ENCODE measurements at regions not wholly inside any gene's neighbourhood (a gene's known extent, or its start where the extent isn't known, plus 50 kb on each side); places are given as distances from the start of the nearest gene placed in this dataset.

DNA sequence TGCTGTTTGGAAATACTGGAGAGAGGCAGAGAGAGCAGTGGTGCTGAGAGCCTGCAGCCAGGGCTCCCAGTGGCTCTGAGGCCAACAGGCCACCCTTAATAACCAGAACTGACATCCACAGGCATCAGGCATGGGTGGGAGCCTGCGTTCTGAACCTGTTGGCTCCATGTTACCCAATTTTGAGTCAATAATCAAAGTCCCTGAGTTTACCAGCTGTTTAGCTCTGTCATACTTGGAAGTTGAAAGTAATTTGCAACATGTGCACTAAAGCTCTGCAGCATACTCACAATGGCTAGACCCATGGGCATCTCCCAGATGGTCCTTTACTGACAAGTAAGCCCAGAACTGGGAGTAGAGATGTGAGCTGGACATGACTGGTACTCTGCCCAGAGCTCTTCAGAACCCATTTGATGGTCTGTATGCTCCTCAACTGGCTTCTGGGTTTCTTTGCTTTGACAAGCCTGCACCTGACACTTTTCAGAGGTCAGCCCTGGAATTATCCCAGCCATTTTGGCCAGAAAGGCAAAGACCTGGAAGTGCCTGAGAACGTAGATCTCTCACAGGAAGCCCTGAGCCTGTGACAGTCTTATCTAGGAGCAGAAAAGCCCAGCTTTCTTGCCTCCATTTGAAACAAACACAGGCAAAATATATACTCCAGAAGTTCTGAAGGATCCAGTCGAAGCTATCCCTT is 122.4 kb upstream of the CITED2 start:
- DNase-seq: no peak
- Histone ChIP-seq H3K9ac (ENCODE audit: extremely low read depth, low read length, poor library complexity, severe bottlenecking) (no peak overlapping the region), H3K27ac (ENCODE audit: low read depth, low read length) (no peak overlapping the region), H3K27me3 (ENCODE audit: control insufficient read depth, insufficient read depth, low read length, poor library complexity, severe bottlenecking) (no peaks in the 10 kb centered on the region), H3K9me3 (ENCODE audit: control insufficient read depth, low read length) (no peaks in the 10 kb centered on the region), H3K4me1 (ENCODE audit: control insufficient read depth, insufficient read depth, low read length) (no peaks in the 10 kb centered on the region), H3K36me3 (ENCODE audit: control insufficient read depth, insufficient read depth, low read length) (no peaks in the 10 kb centered on the region), H3K4me3 (ENCODE audit: low read length) (no peak overlapping the region)
- Mint-ChIP-seq H3K27ac (no peak overlapping the region), H3K27me3 (ENCODE audit: insufficient read depth) (peaks cover 11% of the 10 kb centered on the region), H3K4me1 (peaks cover 13% of the 10 kb centered on the region), H3K4me3 (no peak overlapping the region), H3K9me3 (peaks cover 12% of the 10 kb centered on the region), H3K36me3 (ENCODE audit: low read depth) (peaks cover 4% of the 10 kb centered on the region)
- TF ChIP-seq CTCF (conservative IDR thresholded peaks at IDR 0.05): no peak
- WGBS, 2 experiments (ENCODE audit: insufficient coverage in 1 of 2, insufficient read length in 1 of 2): 94 to 100% methylated on average over 3 of the region's 3 CpGs

- Histone ChIP-seq H3K4me3 (ENCODE audit: low read length) (no peak overlapping the region), H3K4me1 (ENCODE audit: control insufficient read depth, insufficient read depth, low read length) (no peaks in the 10 kb centered on the region), H3K9me3 (ENCODE audit: control insufficient read depth, low read length) (no peaks in the 10 kb centered on the region), H3K36me3 (ENCODE audit: control insufficient read depth, insufficient read depth, low read length) (no peaks in the 10 kb centered on the region), H3K9ac (ENCODE audit: extremely low read depth, low read length, poor library complexity, severe bottlenecking) (no peak overlapping the region), H3K27me3 (ENCODE audit: control insufficient read depth, insufficient read depth, low read length, poor library complexity, severe bottlenecking) (no peaks in the 10 kb centered on the region), H3K27ac (ENCODE audit: low read depth, low read length) (no peak overlapping the region)
- H3K9me3 Mint-ChIP-seq: peaks cover 3% of the 10 kb centered on the region
- H3K4me3 Mint-ChIP-seq: no peak overlapping the region
- peaks cover 11% of the 10 kb centered on the region for H3K27me3 Mint-ChIP-seq (ENCODE audit: insufficient read depth)
- DNase-seq: no peak
- no peak overlapping the region for H3K27ac Mint-ChIP-seq
- H3K4me1 Mint-ChIP-seq: peaks cover 10% of the 10 kb centered on the region
- WGBS, 2 experiments (ENCODE audit: insufficient coverage in 1 of 2, insufficient read length in 1 of 2): 95 to 97% methylated on average over 7 to 9 of the region's 9 CpGs
- no peaks in the 10 kb centered on the region for H3K36me3 Mint-ChIP-seq (ENCODE audit: low read depth)
- no peak for TF ChIP-seq CTCF (conservative IDR thresholded peaks at IDR 0.05)
Observed at GRCh38 chr6:139494376-139494990, 120.0 kb upstream of the CITED2 start.

GRCh38 chr6:139490482-139490881 is 116.0 kb upstream of the CITED2 start:
- Histone ChIP-seq H3K4me3 (ENCODE audit: low read length) (no peak overlapping the region), H3K9me3 (ENCODE audit: control insufficient read depth, low read length) (no peaks in the 10 kb centered on the region), H3K4me1 (ENCODE audit: control insufficient read depth, insufficient read depth, low read length) (no peaks in the 10 kb centered on the region), H3K27ac (ENCODE audit: low read depth, low read length) (no peak overlapping the region), H3K27me3 (ENCODE audit: control insufficient read depth, insufficient read depth, low read length, poor library complexity, severe bottlenecking) (no peaks in the 10 kb centered on the region), H3K36me3 (ENCODE audit: control insufficient read depth, insufficient read depth, low read length) (no peaks in the 10 kb centered on the region), H3K9ac (ENCODE audit: extremely low read depth, low read length, poor library complexity, severe bottlenecking) (no peak overlapping the region)
- DNase-seq: no peak
- Mint-ChIP-seq H3K4me1 (no peaks in the 10 kb centered on the region), H3K4me3 (no peak overlapping the region), H3K27me3 (ENCODE audit: insufficient read depth) (no peaks in the 10 kb centered on the region), H3K36me3 (ENCODE audit: low read depth) (no peaks in the 10 kb centered on the region), H3K27ac (no peak overlapping the region), H3K9me3 (peaks cover 3% of the 10 kb centered on the region)
- 79 to 80% methylated on average over 3 to 4 of the region's 4 CpGs for WGBS, 2 experiments (ENCODE audit: insufficient coverage in 1 of 2, insufficient read length in 1 of 2)
- no peak for TF ChIP-seq CTCF (conservative IDR thresholded peaks at IDR 0.05)

All from endodermal cell (in vitro differentiated cells).